PC-3 (cell line): ENCODE measurements at regions not wholly inside any gene's neighbourhood (a gene's known extent, or its start where the extent isn't known, plus 50 kb on each side); places are given as distances from the start of the nearest gene placed in this dataset.

Experiments used
- ATAC-seq: fragments of 200-7000 bp; cut with Tn5 transposase; 2 replicates; pipeline ENCODE4 v1.9.1; 2020; ENCODE audit warnings: mild to moderate bottlenecking, moderate library complexity
- BruUV-seq: library from RNA; stranded (reverse); fragments of 400-500 nt; replicated peaks from 2 replicates; lab custom pipeline; 2021; lab: Mats Ljungman, UMichigan
- CTCF ChIA-PET: fragments of 300-600 bp; sonication (Branson Sonifier 250); formaldehyde crosslinking; loops from one replicate; lab custom pipeline; 2022; ENCODE audit warnings: antibody characterized with exemption; lab: Charles Lee
- POLR2A ChIA-PET: fragments of 300-600 bp; sonication (Branson Sonifier 250); formaldehyde crosslinking; loops from one replicate; lab custom pipeline; 2022; ENCODE audit warnings: antibody characterized with exemption; ENCODE audit not compliant: unreplicated experiment; lab: Charles Lee
- DNase-seq: peaks from one replicate; pipeline ENCODE4 v3.0.0-alpha.2; 2015
- H2AFZ ChIP-seq: fragments of 300-600 bp; sonication (generic); 2 replicates; pipeline ENCODE4 v1.6.0; 2016; ENCODE audit warnings: antibody characterized with exemption, low read length
- H3F3A ChIP-seq: fragments of 300-600 bp; sonication (generic); one replicate; pipeline ENCODE4 v1.6.0; 2017; ENCODE audit warnings: antibody characterized with exemption, low read length, control low read depth, mild to moderate bottlenecking; ENCODE audit not compliant: unreplicated experiment
- H3K27ac ChIP-seq: fragments of 300-600 bp; sonication (generic); 2 replicates; pipeline ENCODE4 v1.5.1; 2016; ENCODE audit warnings: mild to moderate bottlenecking, low read length
- H3K27me3 ChIP-seq: fragments of 300-600 bp; sonication (generic); 2 replicates; pipeline ENCODE4 v1.6.1; 2016; ENCODE audit warnings: low read length, mixed read lengths
- H3K36me3 ChIP-seq: fragments of 300-600 bp; sonication (generic); 2 replicates; pipeline ENCODE4 v1.6.1; 2016; ENCODE audit warnings: low read depth, mixed run types, low read length, mixed read lengths
- H3K4me1 ChIP-seq: fragments of 300-600 bp; sonication (generic); 2 replicates; pipeline ENCODE4 v1.5.1; 2016; ENCODE audit warnings: low read length; ENCODE audit not compliant: insufficient read depth
- H3K4me2 ChIP-seq: fragments of 300-600 bp; sonication (generic); 2 replicates; pipeline ENCODE4 v1.6.0; 2016; ENCODE audit warnings: low read length
- H3K4me3 ChIP-seq: fragments of 300-600 bp; sonication (generic); 2 replicates; pipeline ENCODE4 v1.5.1; 2016; ENCODE audit warnings: mild to moderate bottlenecking, low read length, mixed read lengths
- H3K79me2 ChIP-seq: fragments of 300-600 bp; sonication (generic); 2 replicates; pipeline ENCODE4 v1.6.1; 2017; ENCODE audit warnings: low read length, mixed read lengths
- H3K9ac ChIP-seq: fragments of 300-600 bp; sonication (generic); 2 replicates; pipeline ENCODE4 v1.6.0; 2016; ENCODE audit warnings: mild to moderate bottlenecking, low read length
- H3K9me2 ChIP-seq: fragments of 300-600 bp; sonication (generic); replicated peaks from 2 replicates; pipeline ENCODE4 v1.6.1; 2016; ENCODE audit warnings: mixed run types, low read length, mixed read lengths
- H3K9me3 ChIP-seq: fragments of 300-600 bp; sonication (generic); 2 replicates; pipeline ENCODE4 v1.6.1; 2016; ENCODE audit warnings: low read length, mixed read lengths
- H4K20me1 ChIP-seq: fragments of 300-600 bp; sonication (generic); 2 replicates; pipeline ENCODE4 v1.6.1; 2016; ENCODE audit warnings: low read length, mixed read lengths
- CTCF ChIP-seq: fragments of 300-600 bp; sonication (generic); conservative IDR thresholded peaks from 2 replicates; pipeline ENCODE4 v1.5.1; 2017; ENCODE audit warnings: antibody characterized with exemption, low read depth, mild to moderate bottlenecking, low read length
- EZH2 ChIP-seq: fragments of 300-600 bp; sonication (generic); IDR thresholded peaks from one replicate; pipeline ENCODE4 v1.6.1; 2017; ENCODE audit warnings: antibody characterized with exemption, mild to moderate bottlenecking, low read length; ENCODE audit not compliant: unreplicated experiment
- EZH2phosphoT487 ChIP-seq: fragments of 300-600 bp; sonication (generic); IDR thresholded peaks from 2 replicates; pipeline ENCODE4 v1.6.1; 2018; ENCODE audit warnings: mild to moderate bottlenecking, antibody characterized with exemption, low read length, borderline replicate concordance
- intact Hi-C: fragments of 100-400 bp; cut with micrococcal nuclease; formaldehyde crosslinking; loops from 2 replicates; pipeline ENCODE4 v1.9.0; 2023

GRCh38 chr12:69054343-69055056, 121.5 kb upstream of the CPM start:
- no peaks in the 10 kb centered on the region for H3K9me2 ChIP-seq
- H3F3A ChIP-seq, result no peaks in the 10 kb centered on the region
- ATAC-seq (no peak), DNase-seq (no peak)
- no TSS peak for BruUV-seq
- CTCF ChIA-PET, result interaction anchor here (0.6 kb wide), 1 partner anchor 144 kb away, joined by 4 read pairs; no protein-coding TSS in a partner anchor
- intact Hi-C loops, result loop anchor here (5.0 to 10.0 kb wide), 2 partner anchors 132 to 490 kb away; no protein-coding TSS in a partner anchor
- POLR2A ChIA-PET, result no interaction called here
- no peaks in the 10 kb centered on the region for H3K9me3 ChIP-seq
- H4K20me1 ChIP-seq, result no peaks in the 10 kb centered on the region
- H3K4me1 ChIP-seq, result peaks cover 28% of the 10 kb centered on the region
- H3K9ac ChIP-seq, result no peak overlapping the region
- TF ChIP-seq EZH2 (no peak), CTCF (no peak), EZH2phosphoT487 (no peak)
- H3K27me3 ChIP-seq, result no peaks in the 10 kb centered on the region
- H3K4me2 ChIP-seq, result no peak overlapping the region
- H2AFZ ChIP-seq, result no peak overlapping the region
- no peaks in the 10 kb centered on the region; the same call in 1 of the 2 replicates for H3K36me3 ChIP-seq
- H3K4me3 ChIP-seq, result no peak overlapping the region
- no peak overlapping the region for H3K27ac ChIP-seq
- H3K79me2 ChIP-seq, result no peaks in the 10 kb centered on the region

- Histone ChIP-seq H3K9me2 (no peaks in the 10 kb centered on the region), H3K9ac (no peak overlapping the region), H3K27me3 (no peaks in the 10 kb centered on the region), H3F3A (no peaks in the 10 kb centered on the region), H3K79me2 (no peaks in the 10 kb centered on the region), H3K4me3 (no peak overlapping the region), H4K20me1 (no peaks in the 10 kb centered on the region), H2AFZ (no peak overlapping the region), H3K4me2 (no peak overlapping the region), H3K27ac (no peak overlapping the region), H3K4me1 (peaks cover 31% of the 10 kb centered on the region), H3K9me3 (no peaks in the 10 kb centered on the region), H3K36me3 (no peaks in the 10 kb centered on the region; the same call in 1 of the 2 replicates)
- no TSS peak for BruUV-seq
- DNase-seq (no peak), ATAC-seq (no peak)
- ChIA-PET CTCF (no interaction called here), POLR2A (no interaction called here)
- intact Hi-C loops, result loop anchor here (10.0 kb wide), 1 partner anchor 490 kb away; no protein-coding TSS in a partner anchor
- TF ChIP-seq EZH2phosphoT487 (no peak), EZH2 (no peak), CTCF (no peak)
These were observed 122.3 kb upstream of the CPM start for GRCh38 chr12:69055280-69055679.

- intact Hi-C loops, result loop anchor here (10.0 kb wide), 1 partner anchor 491 kb away; no protein-coding TSS in a partner anchor
- no peak overlapping the region for H3K27ac ChIP-seq
- POLR2A ChIA-PET, result no interaction called here
These were observed 122.7 kb upstream of the CPM start for GRCh38 chr12:69055706-69056105.

More at GRCh38 chr12:69055706-69056105, 122.7 kb upstream of the CPM start:
- no peak overlapping the region for H2AFZ ChIP-seq
- H3K9ac ChIP-seq, result no peak overlapping the region
- DNase-seq (no peak), ATAC-seq (no peak)
- no peaks in the 10 kb centered on the region for H4K20me1 ChIP-seq
- BruUV-seq, result no TSS peak
- H3K4me1 ChIP-seq, result peaks cover 31% of the 10 kb centered on the region
- no peaks in the 10 kb centered on the region for H3K9me2 ChIP-seq
- H3K4me2 ChIP-seq, result no peak overlapping the region
- no peaks in the 10 kb centered on the region for H3K27me3 ChIP-seq
- CTCF ChIA-PET, result no interaction called here
- no peaks in the 10 kb centered on the region; the same call in 1 of the 2 replicates for H3K36me3 ChIP-seq
- TF ChIP-seq EZH2phosphoT487, result no peak
- no peak for TF ChIP-seq CTCF
- TF ChIP-seq EZH2, result no peak
- no peaks in the 10 kb centered on the region for H3K79me2 ChIP-seq
- H3K9me3 ChIP-seq, result no peaks in the 10 kb centered on the region
- no peak overlapping the region for H3K4me3 ChIP-seq
- H3F3A ChIP-seq, result no peaks in the 10 kb centered on the region
